ENCODE measurements at regions not wholly inside any gene's neighbourhood (a gene's known extent, or its start where the extent isn't known, plus 50 kb on each side); places are given as distances from the start of the nearest gene placed in this dataset.

GRCh38 chr3:124381575-124382333, 348.5 kb upstream of the UMPS start:
- TF ChIP-seq CTCF (IDR thresholded peaks at IDR 0.05; ENCODE audit: insufficient read depth, missing control alignments): no peak
- no peak for FAIRE-seq
- no peak for DNase-seq (ENCODE audit: insufficient read length, low spot score)

DNA sequence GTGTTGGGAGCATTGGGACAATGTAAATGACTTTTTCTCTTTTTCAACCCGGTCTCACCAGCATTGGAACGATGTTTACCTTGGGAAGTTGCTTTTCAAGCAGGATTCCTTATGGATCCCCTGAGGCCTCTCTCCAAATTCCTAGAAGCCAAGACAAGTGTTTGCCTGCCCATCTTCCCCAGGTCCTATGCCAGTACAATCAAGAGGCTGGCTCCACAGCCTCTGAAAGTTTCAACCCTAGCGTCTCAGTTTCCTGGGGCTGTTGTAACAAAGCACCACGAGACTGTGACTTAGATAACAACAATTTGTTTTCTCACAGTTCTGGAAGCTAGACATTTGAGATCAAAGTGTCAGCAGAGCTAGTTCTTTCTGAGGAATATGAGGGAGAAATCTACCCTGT, 347.2 kb upstream of the UMPS start:
- DNase-seq (ENCODE audit: insufficient read length, low spot score): no peak
- no peak for FAIRE-seq
- no peak for TF ChIP-seq CTCF (IDR thresholded peaks at IDR 0.05; ENCODE audit: insufficient read depth, missing control alignments)

- TF ChIP-seq CTCF (IDR thresholded peaks at IDR 0.05; ENCODE audit: insufficient read depth, missing control alignments): no peak
- no peak for DNase-seq (ENCODE audit: insufficient read length, low spot score)
- FAIRE-seq: no peak
Observed at GRCh38 chr3:124383846-124384466, 346.3 kb upstream of the UMPS start.

DNA sequence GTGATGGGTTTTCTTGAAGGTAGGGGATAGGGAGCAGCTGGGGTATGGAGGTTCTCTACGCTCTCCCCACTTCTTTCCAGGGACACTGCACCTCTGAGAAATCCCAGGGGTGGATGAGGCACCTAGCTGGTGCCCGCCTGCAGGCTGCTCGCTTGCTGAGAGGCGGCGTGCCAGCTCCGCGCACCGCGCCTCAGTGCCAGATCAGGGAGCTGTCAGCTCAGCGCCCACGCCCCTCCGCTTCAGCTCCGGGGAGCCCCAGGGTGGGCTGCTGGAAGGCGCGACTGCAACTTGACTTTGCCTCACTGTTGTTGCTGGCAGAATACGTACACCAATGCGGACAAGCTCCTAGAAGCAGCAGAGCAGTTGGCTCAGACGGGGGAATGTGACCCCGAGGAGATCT, 345.7 kb upstream of the UMPS start:
- FAIRE-seq: no peak

DNA sequence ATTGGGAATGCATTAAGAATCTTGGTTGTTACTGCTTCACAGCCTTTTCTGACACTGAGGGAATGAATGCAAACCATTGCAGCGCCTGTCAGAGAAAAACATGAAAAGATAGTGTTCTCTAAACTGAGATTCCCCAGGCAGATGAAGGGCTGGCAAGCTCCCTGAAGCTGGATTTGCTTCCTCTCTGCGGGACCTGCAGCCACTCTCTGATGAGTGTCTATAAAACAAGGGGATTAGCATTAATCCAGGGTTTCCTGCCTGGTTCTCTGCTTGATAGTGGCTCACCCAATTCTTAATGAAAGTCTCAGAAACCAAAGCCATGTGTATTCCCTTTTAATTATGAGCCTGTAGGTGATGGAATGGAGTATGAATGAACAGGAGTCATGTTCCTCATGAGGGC, 344.3 kb upstream of the UMPS start:
- no peak for TF ChIP-seq CTCF (IDR thresholded peaks at IDR 0.05; ENCODE audit: insufficient read depth, missing control alignments)
- DNase-seq (ENCODE audit: insufficient read length, low spot score) (no peak), FAIRE-seq (no peak)

More for the DNA sequence above, 345.7 kb upstream of the UMPS start:
- DNase-seq (ENCODE audit: insufficient read length, low spot score): no peak
- TF ChIP-seq CTCF (IDR thresholded peaks at IDR 0.05; ENCODE audit: insufficient read depth, missing control alignments): no peak

GRCh38 chr3:124386996-124387595, 343.2 kb upstream of the UMPS start:
- TF ChIP-seq CTCF (IDR thresholded peaks at IDR 0.05; ENCODE audit: insufficient read depth, missing control alignments): no peak
- DNase-seq (ENCODE audit: insufficient read length, low spot score): no peak
- no peak for FAIRE-seq

DNA sequence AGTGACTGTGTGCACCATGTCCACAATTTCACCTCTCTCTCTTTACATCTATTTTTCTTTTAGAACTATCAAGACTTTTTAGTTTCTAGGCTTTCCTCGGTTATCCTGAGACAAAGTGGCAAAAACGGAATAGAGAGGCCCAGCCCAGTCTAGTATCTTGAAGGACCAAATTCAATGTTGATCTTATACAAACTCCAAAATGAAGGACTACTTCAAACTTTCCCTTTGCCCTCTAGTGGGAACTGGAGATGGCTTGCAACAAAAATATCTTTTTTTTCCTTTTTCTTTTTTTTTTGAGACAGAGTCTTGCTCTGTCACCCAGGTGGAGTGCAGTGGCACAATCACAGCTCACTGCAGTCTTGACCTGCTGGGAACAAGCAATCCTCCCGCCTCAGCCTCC, 338.5 kb upstream of the UMPS start:
- TF ChIP-seq CTCF (IDR thresholded peaks at IDR 0.05; ENCODE audit: insufficient read depth, missing control alignments): no peak
- DNase-seq (ENCODE audit: insufficient read length, low spot score) (no peak), FAIRE-seq (no peak)

All from D721Med (cell line).